ENCODE measurements at regions not wholly inside any gene's neighbourhood (a gene's known extent, or its start where the extent isn't known, plus 50 kb on each side); places are given as distances from the start of the nearest gene placed in this dataset.

DNA sequence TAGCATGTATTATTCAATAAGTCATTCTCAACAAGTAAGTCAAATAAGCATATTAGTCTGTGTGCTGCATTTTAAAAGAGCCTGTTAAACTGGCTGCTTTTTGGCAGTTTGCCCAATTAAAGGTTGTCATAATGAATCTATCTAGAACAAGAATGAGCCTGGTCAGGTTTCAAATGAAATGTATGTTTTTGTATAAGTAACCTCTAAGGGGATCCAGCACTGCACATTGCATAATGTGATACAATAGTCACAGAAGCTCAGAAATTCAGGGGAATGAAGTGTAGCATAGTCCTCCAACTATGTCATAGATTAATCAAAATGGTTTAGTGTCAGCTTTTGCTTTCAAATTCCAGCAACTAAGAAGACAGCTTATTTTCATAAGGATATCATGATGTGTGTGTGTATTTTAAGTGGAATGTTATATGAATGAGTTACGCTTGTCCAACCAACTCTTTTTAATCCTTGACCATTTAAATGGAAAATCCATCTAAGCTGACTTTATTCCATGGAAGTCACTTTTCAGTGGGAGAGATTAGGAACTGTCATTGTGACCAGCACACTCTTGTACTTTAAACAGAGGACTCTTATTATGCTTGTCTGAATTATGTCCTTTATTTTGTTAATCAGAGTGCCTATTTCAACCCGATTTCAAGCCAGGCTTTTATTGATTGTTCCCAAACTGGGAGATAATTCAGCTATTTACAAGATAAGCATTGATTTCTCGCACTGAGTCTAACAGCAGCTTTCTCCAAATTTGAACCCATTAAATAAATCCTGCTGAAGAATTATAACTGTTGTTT lies 283.9 kb upstream of the ADAMTSL1 start:
- TF ChIP-seq, protein P1, sequence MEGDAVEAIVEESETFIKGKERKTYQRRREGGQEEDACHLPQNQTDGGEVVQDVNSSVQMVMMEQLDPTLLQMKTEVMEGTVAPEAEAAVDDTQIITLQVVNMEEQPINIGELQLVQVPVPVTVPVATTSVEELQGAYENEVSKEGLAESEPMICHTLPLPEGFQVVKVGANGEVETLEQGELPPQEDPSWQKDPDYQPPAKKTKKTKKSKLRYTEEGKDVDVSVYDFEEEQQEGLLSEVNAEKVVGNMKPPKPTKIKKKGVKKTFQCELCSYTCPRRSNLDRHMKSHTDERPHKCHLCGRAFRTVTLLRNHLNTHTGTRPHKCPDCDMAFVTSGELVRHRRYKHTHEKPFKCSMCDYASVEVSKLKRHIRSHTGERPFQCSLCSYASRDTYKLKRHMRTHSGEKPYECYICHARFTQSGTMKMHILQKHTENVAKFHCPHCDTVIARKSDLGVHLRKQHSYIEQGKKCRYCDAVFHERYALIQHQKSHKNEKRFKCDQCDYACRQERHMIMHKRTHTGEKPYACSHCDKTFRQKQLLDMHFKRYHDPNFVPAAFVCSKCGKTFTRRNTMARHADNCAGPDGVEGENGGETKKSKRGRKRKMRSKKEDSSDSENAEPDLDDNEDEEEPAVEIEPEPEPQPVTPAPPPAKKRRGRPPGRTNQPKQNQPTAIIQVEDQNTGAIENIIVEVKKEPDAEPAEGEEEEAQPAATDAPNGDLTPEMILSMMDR (IDR thresholded peaks at IDR 0.05; ENCODE audit: low read depth, low read length): no peak
- TF ChIP-seq EZH2phosphoT487 (IDR thresholded peaks at IDR 0.05; ENCODE audit: low read depth): no peak
